ENCODE measurements at regions not wholly inside any gene's neighbourhood (a gene's known extent, or its start where the extent isn't known, plus 50 kb on each side); places are given as distances from the start of the nearest gene placed in this dataset.

DNA sequence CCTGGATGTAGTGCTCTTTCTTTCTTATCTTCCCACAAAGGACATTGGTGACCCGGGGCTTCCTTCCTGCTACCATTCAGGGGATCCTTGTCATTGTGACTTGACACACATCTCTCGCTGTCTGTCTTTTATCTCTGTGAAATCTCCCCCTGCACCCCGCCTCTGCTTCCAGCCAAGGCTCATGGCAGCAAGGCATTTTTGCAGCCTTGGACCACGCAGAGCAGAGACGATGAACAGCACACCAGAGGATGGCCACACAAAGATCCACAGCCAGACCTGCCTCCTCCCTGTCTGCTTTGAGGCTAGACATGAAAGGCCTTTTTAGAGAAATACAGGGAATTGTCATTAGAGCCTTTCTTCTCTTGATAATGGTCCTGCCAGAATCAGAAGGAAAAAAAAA is 549.1 kb downstream of the CDK5RAP2 start:
- TF ChIP-seq EZH2phosphoT487 (IDR thresholded peaks at IDR 0.05; ENCODE audit: borderline replicate concordance, low read length) = no peak
- TF ChIP-seq, protein P1, sequence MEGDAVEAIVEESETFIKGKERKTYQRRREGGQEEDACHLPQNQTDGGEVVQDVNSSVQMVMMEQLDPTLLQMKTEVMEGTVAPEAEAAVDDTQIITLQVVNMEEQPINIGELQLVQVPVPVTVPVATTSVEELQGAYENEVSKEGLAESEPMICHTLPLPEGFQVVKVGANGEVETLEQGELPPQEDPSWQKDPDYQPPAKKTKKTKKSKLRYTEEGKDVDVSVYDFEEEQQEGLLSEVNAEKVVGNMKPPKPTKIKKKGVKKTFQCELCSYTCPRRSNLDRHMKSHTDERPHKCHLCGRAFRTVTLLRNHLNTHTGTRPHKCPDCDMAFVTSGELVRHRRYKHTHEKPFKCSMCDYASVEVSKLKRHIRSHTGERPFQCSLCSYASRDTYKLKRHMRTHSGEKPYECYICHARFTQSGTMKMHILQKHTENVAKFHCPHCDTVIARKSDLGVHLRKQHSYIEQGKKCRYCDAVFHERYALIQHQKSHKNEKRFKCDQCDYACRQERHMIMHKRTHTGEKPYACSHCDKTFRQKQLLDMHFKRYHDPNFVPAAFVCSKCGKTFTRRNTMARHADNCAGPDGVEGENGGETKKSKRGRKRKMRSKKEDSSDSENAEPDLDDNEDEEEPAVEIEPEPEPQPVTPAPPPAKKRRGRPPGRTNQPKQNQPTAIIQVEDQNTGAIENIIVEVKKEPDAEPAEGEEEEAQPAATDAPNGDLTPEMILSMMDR (IDR thresholded peaks at IDR 0.05; ENCODE audit: low read depth, low read length, poor library complexity, severe bottlenecking) = no peak
- no peaks in the 10 kb centered on the region for H3K36me3 ChIP-seq (ENCODE audit: control insufficient read depth, low read length)
- H3K27me3 ChIP-seq (ENCODE audit: control insufficient read depth, low read length) = peaks cover 9% of the 10 kb centered on the region; the same call in 1 of the 2 replicates
- no peak overlapping the region for H3K4me3 ChIP-seq (ENCODE audit: low read length)
- no peaks in the 10 kb centered on the region for H4K20me1 ChIP-seq (ENCODE audit: control insufficient read depth, insufficient read depth, low read depth, low read length)
- no peaks in the 10 kb centered on the region for H3K4me1 ChIP-seq (ENCODE audit: control insufficient read depth, low read length)
- H3K9me2 ChIP-seq (replicated peaks; ENCODE audit: control insufficient read depth, low read length) = no peaks in the 10 kb centered on the region
- H3F3A ChIP-seq (ENCODE audit: control insufficient read depth, insufficient read depth) = no peaks in the 10 kb centered on the region
- H3K79me2 ChIP-seq (ENCODE audit: control insufficient read depth, low read length) = no peaks in the 10 kb centered on the region
- no peaks in the 10 kb centered on the region for H3K9me3 ChIP-seq (ENCODE audit: control insufficient read depth, insufficient read depth, low read length)
- no peak overlapping the region for H3K27ac ChIP-seq (ENCODE audit: low read depth, low read length)
- H3K4me2 ChIP-seq (ENCODE audit: low read length) = no peak overlapping the region

DNA sequence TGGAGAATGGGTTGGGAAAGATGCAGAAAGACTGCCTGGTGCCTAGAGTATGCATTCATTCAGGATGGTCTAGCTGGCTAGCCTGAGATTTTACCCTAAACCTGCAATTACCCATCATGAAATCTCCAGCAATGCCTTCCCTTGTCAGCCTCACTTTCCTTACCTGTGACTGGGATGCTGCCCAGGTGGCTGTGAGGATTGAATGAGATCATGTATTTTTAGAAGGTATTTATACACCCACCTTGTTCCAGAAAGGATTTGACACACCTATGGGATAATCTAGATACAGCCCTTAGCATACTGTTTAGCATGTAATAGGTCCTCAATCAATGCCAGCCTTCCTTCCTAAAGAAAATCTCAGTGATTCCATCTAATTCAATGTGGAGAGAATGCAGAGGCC is 561.4 kb downstream of the CDK5RAP2 start:
- Histone ChIP-seq H3K79me2 (ENCODE audit: control insufficient read depth, low read length) (no peaks in the 10 kb centered on the region), H3K4me2 (ENCODE audit: low read length) (no peak overlapping the region), H3K27me3 (ENCODE audit: control insufficient read depth, low read length) (no peaks in the 10 kb centered on the region), H3K27ac (ENCODE audit: low read depth, low read length) (no peak overlapping the region), H3K4me1 (ENCODE audit: control insufficient read depth, low read length) (no peaks in the 10 kb centered on the region), H4K20me1 (ENCODE audit: control insufficient read depth, insufficient read depth, low read depth, low read length) (no peaks in the 10 kb centered on the region), H3K4me3 (ENCODE audit: low read length) (no peak overlapping the region), H3K36me3 (ENCODE audit: control insufficient read depth, low read length) (no peaks in the 10 kb centered on the region), H3K9me2 (replicated peaks; ENCODE audit: control insufficient read depth, low read length) (no peaks in the 10 kb centered on the region), H3K9me3 (ENCODE audit: control insufficient read depth, insufficient read depth, low read length) (no peaks in the 10 kb centered on the region), H3F3A (ENCODE audit: control insufficient read depth, insufficient read depth) (no peaks in the 10 kb centered on the region)
- TF ChIP-seq, protein P1 (IDR thresholded peaks at IDR 0.05; ENCODE audit: low read depth, low read length, poor library complexity, severe bottlenecking) = no peak
- TF ChIP-seq EZH2phosphoT487 (IDR thresholded peaks at IDR 0.05; ENCODE audit: borderline replicate concordance, low read length) = no peak

DNA sequence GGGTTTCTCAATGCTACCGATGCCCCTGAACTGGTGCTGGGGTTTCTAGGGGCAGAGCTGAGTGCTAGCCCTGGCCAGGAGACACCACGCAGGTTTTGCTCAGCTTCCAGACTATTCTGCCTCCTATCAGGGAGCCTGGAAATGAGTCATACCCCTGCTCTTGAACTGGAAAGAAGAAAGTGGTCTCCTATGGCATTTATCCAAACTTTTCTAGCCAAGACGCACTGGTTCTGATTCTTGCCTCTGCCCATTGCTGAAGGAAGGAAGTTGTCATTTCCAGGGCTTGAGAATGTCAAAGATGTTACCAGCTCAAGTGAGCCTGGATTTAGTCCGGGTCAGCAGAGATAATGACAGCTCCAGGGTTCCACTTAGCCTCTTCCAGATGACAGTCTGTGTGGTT is 561.9 kb downstream of the CDK5RAP2 start:
- no peak overlapping the region for H3K27ac ChIP-seq (ENCODE audit: low read depth, low read length)
- H3K9me2 ChIP-seq (replicated peaks; ENCODE audit: control insufficient read depth, low read length) = no peaks in the 10 kb centered on the region
- H3K4me2 ChIP-seq (ENCODE audit: low read length) = no peak overlapping the region
- no peaks in the 10 kb centered on the region for H3K27me3 ChIP-seq (ENCODE audit: control insufficient read depth, low read length)
- no peaks in the 10 kb centered on the region for H3K4me1 ChIP-seq (ENCODE audit: control insufficient read depth, low read length)
- no peaks in the 10 kb centered on the region for H3K79me2 ChIP-seq (ENCODE audit: control insufficient read depth, low read length)
- H4K20me1 ChIP-seq (ENCODE audit: control insufficient read depth, insufficient read depth, low read depth, low read length) = no peaks in the 10 kb centered on the region
- H3K4me3 ChIP-seq (ENCODE audit: low read length) = no peak overlapping the region
- TF ChIP-seq, protein P1 (IDR thresholded peaks at IDR 0.05; ENCODE audit: low read depth, low read length, poor library complexity, severe bottlenecking) = no peak
- TF ChIP-seq EZH2phosphoT487 (IDR thresholded peaks at IDR 0.05; ENCODE audit: borderline replicate concordance, low read length) = no peak
- H3K9me3 ChIP-seq (ENCODE audit: control insufficient read depth, insufficient read depth, low read length) = no peaks in the 10 kb centered on the region
- no peaks in the 10 kb centered on the region for H3F3A ChIP-seq (ENCODE audit: control insufficient read depth, insufficient read depth)
- no peaks in the 10 kb centered on the region for H3K36me3 ChIP-seq (ENCODE audit: control insufficient read depth, low read length)

GRCh38 chr9:120016231-120016630 is 563.7 kb downstream of the CDK5RAP2 start:
- H3K4me1 ChIP-seq (ENCODE audit: control insufficient read depth, low read length) = no peaks in the 10 kb centered on the region
- no peak overlapping the region for H3K4me3 ChIP-seq (ENCODE audit: low read length)
- H3K4me2 ChIP-seq (ENCODE audit: low read length) = no peak overlapping the region
- TF ChIP-seq EZH2phosphoT487 (IDR thresholded peaks at IDR 0.05; ENCODE audit: borderline replicate concordance, low read length) = no peak
- TF ChIP-seq, protein P1 (IDR thresholded peaks at IDR 0.05; ENCODE audit: low read depth, low read length, poor library complexity, severe bottlenecking) = no peak
- H3K9me2 ChIP-seq (replicated peaks; ENCODE audit: control insufficient read depth, low read length) = no peaks in the 10 kb centered on the region
- H4K20me1 ChIP-seq (ENCODE audit: control insufficient read depth, insufficient read depth, low read depth, low read length) = no peaks in the 10 kb centered on the region
- no peaks in the 10 kb centered on the region for H3F3A ChIP-seq (ENCODE audit: control insufficient read depth, insufficient read depth)
- H3K36me3 ChIP-seq (ENCODE audit: control insufficient read depth, low read length) = no peaks in the 10 kb centered on the region
- no peaks in the 10 kb centered on the region for H3K9me3 ChIP-seq (ENCODE audit: control insufficient read depth, insufficient read depth, low read length)
- no peaks in the 10 kb centered on the region for H3K79me2 ChIP-seq (ENCODE audit: control insufficient read depth, low read length)
- no peaks in the 10 kb centered on the region for H3K27me3 ChIP-seq (ENCODE audit: control insufficient read depth, low read length)
- H3K27ac ChIP-seq (ENCODE audit: low read depth, low read length) = no peak overlapping the region

Data from DOHH2 (cell line).